Stimulated activated naive CD4-positive, alpha-beta T cell (primary cell): ENCODE measurements at regions not wholly inside any gene's neighbourhood (a gene's known extent, or its start where the extent isn't known, plus 50 kb on each side); places are given as distances from the start of the nearest gene placed in this dataset.
"Not testable (repeated sequence)": the region's sequence is repeated elsewhere in the genome, so short reads cannot be mapped to it uniquely, and the experiment has no call there.

Experiments used
- DNase-seq, 6 experiments: peaks; one replicate each; lab custom pipeline; 2025; lab: John Stamatoyannopoulos, UW

DNA sequence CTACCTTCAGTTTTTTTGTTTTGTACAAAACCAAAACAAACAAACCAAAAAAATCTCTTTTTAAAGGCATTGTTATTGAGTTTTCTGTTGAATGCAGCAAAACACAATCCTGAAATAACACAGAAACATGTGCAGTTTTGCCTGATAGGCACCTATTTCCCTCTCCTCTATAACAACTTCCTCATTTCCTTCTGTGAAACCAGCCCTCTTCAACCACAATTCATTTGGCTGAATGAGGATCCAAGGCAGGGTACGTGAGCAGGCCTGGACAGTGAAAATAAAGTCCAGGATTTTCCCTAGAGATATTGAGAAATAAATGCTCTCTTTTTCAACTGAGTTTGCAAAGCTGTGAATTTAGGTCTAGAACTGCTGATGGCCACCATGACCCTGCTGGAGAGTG, 134.8 kb upstream of the LARP1 start:
- DNase-seq, result no peak

DNA sequence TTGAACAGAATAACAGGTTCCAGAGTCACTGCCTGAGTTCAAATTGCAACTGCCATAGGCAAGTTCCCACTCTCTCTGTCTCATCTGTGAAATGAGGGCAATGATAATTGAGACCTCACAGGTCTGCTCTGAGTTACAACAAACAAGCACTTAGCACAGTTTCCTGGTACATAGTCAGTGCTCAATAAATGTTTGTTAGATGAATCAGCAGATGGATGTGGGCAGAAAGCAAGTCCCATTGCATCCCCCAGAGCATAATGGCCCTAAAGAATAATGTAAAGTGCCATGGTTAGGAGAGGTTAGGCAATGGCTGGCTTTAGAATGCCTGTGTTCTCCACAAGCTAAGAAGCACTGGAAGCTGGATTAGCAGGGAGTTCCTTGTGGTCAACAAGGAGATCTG, 136.5 kb upstream of the LARP1 start:
- DNase-seq, result no peak

DNA sequence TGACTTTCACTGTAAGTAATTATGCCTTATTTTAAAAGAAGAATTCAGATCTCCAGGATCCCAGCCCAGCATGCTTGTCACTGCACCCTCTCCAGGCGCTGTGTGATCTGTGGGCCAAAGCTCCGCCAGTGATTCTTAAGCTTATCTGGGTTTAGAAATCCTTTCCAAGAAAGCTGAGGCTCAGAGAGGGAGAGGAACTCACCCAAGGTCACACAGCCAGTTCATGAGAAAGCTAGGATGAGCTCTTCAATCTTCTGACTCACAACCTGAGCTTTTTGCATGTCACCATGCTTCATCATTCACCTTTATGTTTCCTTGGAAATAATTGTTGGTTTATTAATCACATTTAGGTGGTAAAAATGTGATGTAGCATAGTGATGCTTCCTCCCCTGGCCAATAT, 136.6 kb upstream of the HAND1 start:
- no peak for DNase-seq

DNA sequence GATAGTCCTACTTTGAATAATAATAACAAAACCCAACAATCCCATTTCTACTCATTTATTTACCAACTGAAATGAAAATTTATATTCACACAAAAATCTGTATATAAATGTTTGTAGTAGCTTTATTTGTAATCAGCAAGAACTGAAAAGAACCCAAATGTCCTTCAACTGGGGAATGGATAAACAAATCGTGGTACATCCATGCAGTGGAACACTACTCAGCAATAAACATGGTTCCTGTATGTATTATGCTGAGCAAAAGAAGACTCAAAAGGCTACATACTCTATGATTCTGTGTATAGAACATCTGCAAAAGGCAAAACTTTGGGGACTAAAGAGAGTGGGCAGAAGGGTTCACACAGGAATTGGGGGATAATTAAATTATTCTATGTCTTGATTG, 136.1 kb upstream of the HAND1 start:
- DNase-seq, result no peak

DNA sequence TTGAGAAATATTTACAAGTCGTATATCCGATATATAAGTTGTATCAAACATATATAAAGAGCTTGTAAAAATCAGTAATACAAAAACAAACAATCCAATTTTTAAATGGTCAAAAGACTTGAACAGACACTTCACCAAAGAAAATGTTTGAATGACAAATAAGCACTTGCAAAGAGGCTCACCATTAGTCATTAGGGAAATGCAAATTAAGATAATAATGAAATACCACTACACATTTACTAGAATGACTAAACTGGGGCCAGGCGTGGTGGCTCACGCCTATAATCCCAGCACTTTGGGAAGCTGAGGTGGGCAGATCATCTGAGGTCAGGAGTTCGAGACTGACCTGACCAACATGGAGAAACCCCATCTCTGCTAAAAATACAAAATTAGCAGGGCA, 134.6 kb upstream of the HAND1 start:
- no peak for DNase-seq

DNA sequence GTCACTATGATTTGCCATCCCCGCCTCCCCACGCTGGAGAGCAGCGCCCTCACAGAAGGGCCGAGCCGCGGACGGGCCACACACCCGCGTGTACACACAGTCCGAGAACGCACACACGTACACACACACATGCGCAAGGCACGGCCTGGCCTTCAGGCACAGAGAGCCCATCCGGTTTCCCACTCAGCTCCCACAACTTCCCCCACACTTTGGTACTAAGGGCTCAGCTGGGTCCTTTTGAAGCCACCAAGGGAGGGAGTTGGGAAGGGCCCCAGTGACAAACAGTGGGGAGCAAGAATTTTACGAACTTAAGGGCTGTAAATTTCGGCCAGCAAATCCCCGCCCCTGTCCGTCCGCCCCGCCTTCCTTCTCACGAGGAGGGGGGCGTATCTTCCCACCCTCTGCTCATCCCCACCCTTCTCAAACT, 133.3 kb upstream of the HAND1 start:
- DNase-seq, result no peak

DNA sequence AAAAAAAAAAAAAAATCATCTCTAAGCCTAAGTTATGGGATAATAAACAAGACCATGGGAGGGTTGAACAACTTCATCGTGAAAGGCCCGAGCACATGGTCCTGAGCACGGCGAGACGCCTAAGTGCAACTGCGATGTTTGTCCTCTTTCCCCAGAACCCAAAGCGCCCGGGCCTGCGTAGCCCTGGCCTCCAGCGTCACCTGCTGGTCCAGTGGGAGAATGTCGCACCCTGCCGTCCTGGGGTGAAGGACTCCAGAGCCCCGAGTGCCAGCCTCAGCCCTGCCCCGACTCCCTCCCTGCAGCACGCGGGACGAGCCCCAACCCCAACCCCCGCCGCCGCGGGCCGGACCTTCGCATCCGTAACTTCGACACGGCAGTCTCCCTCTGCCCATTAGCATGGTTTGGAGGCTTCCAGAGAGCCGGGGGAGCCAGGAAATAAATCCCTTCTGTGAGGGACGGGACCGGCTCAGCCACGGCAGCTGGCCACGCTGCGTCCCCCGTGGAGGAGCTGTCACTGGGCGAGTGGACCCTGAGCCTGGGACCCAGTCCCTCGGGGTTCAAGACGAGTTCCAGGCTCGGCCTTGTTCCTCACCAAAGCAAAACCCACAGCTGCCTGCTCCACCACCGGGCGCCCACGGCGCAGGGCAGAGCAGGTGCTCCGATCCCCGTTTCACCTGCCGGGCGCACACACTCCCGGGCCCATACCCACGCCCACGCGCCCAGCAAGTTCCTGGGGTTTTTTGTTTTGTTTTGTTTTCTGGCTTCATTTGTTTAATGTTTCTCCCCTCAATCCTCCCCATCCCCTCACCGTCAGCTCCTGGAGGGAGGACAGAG, 132.5 kb upstream of the HAND1 start:
- DNase-seq, result peak in 4 of 6 experiments; percentile 1 to 11 (median 6)

DNA sequence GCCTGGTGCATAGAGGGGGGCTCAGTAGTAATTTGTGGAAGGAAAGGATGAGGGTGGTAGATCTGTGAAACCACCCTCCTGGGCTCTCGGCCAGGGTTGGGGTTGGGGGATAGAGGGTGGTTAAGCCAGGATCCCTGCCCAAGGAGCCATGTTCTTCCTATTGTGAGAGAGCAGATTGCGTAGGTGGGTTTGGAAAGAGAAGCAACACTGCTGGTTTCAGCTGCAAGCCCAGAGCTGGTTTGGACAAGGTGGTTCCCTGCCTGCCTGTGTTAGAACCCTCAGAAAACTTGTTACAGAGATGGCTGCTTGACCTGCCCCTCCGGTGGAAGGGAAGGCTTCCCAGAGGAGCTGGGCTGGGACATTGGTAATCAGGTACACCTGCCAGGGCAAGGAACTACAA, 131.2 kb upstream of the HAND1 start:
- DNase-seq, result no peak

DNA sequence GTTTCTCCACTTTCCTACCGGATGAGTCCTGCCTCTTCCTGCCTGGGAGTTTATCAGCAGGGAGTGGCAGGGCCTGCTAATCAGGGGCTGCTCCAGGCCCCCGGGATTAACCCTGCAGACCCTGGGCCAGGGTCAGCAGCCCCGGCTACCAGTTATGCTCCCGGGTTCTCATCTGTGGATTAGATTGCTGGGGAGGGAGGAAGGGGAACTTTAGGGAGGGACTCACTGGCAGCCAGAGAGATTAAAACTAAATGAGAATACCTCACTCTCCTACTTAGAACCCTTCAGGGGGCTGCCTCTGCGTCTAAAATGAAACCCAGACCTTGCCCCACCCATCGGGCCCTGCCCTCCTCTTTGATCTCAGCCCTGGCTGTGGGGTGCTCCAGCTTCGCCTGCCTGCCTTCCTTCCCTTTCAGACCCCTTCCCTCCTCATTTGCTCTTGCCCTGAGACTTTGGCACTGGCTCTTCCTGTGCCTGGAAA, 130.5 kb upstream of the HAND1 start:
- no peak for DNase-seq

DNA sequence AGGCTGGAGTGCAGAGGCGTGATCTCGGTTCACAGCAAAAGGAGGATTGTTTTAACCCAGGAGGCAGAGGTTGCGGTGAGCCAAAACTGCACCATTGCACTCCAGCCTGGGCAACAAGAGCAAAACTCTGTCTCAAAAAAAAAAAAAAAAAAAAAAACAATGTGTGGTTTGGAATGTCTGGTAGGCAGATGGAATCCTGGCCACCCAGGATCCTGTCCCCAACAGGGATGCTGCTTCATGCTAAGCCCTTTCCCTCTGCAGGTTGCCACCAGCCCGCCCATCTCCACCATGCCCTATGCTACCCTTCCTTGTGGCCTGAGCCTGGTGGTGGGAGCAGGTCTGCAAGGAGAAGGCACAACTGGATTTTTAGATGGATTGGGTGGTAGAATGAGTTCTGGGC, 129.7 kb upstream of the HAND1 start:
- no peak for DNase-seq

DNA sequence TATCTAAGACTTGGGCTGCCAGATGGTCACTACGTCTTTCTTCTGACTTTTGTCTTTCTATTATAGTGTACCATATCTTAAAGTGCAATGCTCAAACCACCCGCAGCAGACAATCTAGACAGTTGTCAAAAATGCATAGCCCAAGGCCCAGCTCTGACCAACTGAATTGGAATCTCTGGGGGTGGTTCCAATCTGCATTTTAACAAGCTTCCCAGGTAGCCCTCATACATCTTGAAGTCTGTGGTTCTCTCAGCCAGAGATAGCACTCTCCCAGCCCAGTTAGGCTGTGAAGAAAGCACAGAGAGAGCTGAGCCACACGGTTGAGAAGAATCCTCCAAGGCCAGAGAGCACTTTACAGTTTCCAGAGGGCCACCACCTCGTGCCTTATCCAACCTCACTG, 128.2 kb upstream of the HAND1 start:
- DNase-seq, result no peak

DNA sequence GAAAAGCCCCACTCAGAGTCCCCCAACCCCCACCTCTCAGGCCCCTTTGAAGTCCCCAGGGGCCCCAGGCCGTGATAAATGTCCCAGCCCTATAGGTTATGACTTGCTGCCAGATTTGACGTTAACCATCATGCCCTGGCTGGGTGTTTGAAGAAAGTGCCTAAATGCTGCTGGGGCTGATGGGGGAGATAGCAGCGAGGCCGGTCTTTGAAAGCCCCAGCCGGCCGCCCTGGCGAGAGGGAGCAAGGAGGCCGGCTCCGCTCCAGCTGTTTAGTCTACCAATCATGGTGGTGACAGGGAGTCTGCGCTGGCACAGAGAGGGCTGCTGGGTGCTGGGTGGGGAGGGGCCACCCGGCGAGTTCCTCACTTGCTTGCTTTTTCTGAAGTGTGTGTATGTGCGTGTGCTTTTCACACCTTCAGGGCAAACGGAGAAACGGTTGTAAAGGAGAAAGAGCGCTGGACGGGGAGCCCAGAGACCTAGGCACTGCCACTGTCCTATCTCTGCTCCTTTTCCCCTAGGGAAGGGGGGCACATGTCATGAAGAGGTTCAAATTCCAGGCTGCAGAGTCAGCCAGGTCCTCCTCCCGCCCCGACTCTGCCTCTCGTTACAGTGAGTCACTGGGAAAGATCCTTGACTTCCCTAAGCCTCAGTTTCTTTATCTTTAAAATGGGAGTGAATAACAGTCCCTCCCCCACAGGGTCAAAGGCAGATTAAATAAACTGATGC, 126.1 kb upstream of the HAND1 start:
- DNase-seq, result no peak

DNA sequence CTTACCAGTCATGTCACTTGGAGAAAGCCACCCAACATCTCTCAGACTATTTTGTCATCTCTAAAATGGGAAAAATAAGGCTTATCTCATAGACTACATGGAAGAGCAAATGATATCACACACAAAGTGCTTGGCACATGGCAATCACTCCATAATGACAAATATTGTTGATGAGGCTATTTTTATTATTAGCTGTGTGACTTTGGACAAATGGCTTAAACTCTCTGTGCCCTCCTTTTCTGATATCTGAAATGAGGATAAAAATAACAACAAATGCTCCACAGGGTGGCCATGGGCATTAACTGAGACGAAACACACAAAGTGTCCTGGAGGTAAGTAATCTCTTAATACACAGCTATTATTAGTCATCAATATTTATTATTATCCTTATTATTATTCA, 125.5 kb upstream of the HAND1 start:
- DNase-seq, result no peak

DNA sequence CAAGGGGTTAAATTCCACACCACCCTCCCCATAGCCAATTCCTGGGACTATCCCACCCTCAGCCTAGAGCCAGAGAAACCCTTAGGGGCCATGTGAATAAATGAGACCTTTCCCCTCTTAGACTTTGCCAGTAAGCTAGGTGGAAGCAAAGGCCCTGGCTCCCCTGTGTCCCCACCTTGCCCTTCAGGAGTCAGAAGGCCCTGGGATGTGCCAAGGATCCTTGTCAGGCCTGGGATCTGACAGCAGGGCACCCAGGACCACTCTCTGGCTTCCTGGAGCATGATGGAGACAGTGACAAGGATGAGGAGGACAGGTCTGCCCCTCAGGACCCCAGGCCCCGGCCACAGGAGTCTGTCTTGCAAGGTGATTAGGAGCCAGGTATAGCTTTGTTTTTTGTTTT, 125.0 kb upstream of the HAND1 start:
- DNase-seq, result no peak

DNA sequence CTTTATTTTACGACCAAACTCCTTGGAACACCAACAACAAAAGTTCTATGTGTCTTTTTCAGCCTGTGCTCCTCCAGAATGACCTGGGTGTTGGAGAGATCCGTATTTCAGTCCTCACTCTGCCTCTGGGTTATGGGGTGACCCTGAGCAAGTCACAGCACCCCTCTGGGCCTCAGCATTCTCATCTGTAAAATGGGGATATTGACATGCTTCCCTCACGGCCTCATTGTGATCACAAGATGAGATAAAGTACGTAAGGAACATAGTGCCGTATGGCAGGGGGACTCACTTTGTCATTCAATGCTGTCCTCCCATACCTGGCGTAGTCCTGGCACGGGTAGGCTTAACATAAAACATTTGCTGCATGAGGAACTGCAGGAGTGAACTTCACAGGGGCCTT, 123.0 kb upstream of the HAND1 start:
- DNase-seq, result no peak

DNA sequence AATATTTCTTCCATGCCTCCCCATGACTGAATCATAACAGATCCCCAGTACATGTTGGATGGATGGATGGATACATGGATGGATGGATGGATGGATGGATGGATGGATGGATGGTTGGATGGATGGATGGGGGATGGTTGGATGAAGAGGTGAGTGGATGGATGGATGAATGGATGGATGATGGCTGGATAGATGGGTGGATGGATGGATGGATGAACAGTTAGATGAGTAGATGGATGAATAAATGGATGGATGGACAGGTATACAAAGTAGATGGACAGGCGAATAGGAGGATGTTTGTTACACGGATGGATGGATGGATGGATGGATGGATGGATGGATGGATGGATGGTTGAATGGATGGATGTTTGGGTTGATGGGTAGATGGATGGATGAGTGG, 120.0 kb upstream of the HAND1 start:
- no peak for DNase-seq

DNA sequence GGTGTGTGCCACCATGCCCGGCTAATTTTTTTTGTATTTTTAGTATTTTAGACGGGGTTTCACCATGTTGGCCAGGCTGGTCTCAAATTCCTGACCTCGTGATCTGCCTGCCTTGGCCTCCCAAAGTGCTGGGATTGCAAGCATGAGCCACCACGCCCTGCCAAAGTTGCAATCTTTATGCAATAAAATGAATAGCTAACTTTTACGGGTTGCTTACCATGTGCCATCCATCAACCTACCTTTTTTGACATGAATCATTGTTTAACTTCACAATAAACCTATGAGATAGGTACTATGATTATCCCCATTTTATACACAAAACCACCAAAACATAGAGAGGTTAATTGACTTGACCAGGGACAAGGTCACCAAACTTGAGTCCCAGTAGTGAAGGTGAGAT, 118.8 kb upstream of the HAND1 start:
- not testable (repeated sequence) for DNase-seq

DNA sequence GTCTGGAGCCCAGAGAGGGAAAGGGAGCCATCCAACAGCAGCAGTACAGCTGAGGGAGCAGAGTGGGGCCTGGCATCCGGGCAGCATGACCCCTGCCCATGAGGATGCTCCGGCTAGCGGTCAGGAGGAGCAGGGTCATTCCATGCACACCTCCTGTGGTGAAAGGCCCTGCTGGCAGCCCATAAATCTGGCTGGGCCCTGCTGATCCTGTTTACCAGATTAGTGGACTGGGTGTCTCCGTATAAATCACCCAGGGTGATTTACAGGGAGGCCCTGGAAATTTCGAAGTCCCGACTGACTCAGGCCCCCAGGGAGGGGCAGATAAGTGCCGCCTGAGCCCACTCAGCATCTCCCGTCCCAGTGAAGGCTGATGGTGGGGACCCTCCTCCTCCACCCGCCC, 117.6 kb upstream of the HAND1 start:
- DNase-seq, result no peak

DNA sequence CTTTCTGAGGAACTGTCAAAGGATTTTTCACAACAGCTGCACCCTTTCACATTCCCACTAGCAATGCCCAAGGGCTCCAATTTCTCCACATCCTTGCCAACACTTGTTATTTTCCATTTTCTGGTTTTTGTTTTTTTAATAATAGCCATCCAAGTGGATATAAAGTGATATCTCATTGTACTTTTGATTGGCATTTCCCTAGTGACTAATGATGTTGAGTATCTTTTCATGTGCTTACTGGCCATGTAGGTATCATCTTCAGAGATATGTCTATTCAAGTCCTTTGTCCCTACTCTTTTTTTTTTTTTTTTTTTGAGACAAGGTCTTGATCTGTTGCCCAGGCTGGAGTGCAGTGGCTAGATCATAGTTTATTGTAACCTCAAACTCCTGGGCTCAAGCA, 115.8 kb upstream of the HAND1 start:
- no peak for DNase-seq

DNA sequence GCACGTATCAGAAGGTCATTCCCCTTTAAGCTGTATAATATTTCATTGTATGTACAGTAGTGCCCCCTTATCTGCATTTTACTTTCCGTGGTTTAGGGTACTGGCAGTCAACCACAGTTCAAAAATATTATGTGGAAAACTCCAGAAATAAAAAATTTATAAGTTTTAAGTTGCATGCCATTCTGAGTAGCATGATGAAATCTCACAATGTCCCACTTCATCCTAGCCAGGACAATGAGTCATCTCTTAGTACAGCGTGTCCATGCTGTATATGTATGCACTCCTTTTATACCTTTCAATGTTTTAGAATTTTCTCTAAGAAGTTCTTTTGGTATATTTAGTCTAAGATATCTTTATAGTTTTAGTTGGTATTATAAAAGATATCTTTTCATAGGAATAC, 115.0 kb upstream of the HAND1 start:
- no peak for DNase-seq

DNA sequence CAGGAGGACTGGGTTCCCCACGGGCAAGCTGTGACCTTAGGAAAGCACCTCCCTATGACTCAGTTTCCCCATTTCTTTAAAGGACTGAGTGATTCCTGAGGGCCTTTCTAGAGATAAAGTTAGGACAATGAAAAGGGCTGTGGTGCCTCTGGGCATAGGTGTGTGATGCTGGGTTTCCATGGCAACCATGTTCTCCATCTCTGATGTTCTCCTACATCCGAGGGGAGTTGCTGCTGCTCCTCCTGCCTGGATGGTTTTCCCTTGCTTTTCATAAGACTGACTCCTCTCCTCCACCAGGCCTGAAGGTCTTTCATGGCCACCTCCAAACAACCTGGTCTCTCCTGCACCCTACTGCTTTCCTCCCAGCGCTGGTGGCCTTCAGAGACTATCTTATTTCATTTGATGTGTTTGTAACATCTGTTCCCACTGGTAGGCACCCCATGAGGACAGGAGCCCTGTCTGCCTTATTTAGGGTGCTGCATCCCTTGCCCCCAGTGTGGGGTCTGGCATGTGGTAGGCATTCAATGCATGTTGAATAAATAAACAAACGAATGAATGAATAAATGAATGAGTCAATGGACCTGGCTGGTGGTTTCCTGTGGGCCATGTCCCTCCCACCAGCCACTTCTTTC, 112.2 kb upstream of the HAND1 start:
- DNase-seq, result no peak

DNA sequence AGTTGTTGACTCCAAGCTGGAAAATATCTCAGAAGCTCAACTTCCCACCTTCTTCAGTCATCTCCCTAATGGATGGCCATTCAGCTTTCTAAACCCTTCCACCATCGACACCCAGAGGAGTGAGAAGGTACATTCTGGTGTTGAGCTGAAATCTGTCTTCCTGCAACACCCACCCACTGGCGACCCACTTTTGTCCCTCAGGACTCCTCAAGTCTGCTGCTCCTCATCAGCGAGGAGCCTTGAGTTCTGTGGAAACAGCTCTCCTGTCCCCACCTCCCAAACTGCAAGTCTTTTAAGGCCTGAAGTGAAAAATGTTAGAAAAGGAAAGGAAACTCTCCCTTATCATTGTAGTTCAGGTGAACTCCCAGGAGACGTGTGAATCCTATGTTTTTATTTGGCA, 111.5 kb upstream of the HAND1 start:
- no peak for DNase-seq

DNA sequence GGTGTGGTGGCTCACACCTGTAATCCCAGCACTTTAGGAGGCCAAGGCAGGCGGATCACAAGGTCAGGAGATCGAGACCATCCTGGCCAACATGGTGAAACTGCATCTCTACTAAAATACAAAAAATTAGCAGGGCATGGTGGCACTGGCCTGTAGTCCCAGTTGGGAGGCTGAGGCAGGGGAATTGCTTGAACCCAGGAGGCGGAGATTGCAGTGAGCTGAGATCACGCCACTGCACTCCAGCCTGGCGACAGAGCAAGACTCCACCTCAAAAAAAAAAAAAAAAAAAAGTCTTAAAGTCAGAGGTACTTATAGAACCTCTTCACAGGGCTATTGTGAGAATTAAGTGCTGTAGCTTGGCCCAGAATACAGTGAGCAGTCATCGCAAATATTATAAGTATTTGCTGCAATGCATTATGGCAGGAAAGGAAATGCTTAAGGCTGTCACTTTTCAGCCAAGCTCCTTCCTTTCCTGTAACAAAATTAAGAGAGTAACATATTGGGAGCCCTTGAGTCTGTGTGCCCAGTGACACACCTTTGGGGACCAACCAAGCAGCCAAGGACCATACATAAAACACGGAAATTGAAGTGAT, 110.9 kb upstream of the HAND1 start:
- not testable (repeated sequence) for DNase-seq
